Gastroesophageal sphincter (tissue), 4 donors: ENCODE measurements at regions not wholly inside any gene's neighbourhood (a gene's known extent, or its start where the extent isn't known, plus 50 kb on each side); places are given as distances from the start of the nearest gene placed in this dataset.

ENCODE experiments used
- ATAC-seq: fragments of 150-250 bp; one replicate; pipeline ENCODE4 v1.9.1; 2016; ENCODE audit warnings: mild to moderate bottlenecking, moderate library complexity
- H3K27ac ChIP-seq, 4 donors: fragments of 200-600 bp; sonication (generic) in 3 of 4; 1 replicate in 3 of 4; 2 replicates in 1 of 4; pipeline ENCODE4 v1.5.1; 2016 to 2019
- H3K27me3 ChIP-seq: fragments of 200-600 bp; sonication (generic); one replicate; pipeline ENCODE4 v1.5.1; 2019
- H3K36me3 ChIP-seq, 2 donors: fragments of 200-600 bp; sonication (generic); one replicate each; pipeline ENCODE4 v1.5.1; 2019; ENCODE audit warnings: control low read depth in 1 of 2
- H3K4me1 ChIP-seq, 3 donors: fragments of 200-600 bp; sonication (generic); 1 replicate in 2 of 3; 2 replicates in 1 of 3; pipeline ENCODE4 v1.5.1; 2016 to 2019; ENCODE audit warnings: control low read depth in 2 of 3
- H3K4me3 ChIP-seq, 2 donors: fragments of 200-600 bp; sonication (generic); one replicate each; pipeline ENCODE4 v1.5.1; 2019; ENCODE audit warnings: mild to moderate bottlenecking in 1 of 2, moderate library complexity in 1 of 2
- H3K9me3 ChIP-seq, 3 donors: fragments of 200-600 bp; sonication (generic); one replicate each; pipeline ENCODE4 v1.5.1; 2017 to 2019; ENCODE audit warnings: control low read depth in 2 of 3
- CTCF ChIP-seq, 4 experiments: fragments of 200-600 bp in 2 of 4; fragments of 450-650 bp in 2 of 4; sonication (generic) in 1 of 4; IDR thresholded peaks; one replicate each; pipeline ENCODE4 v1.5.1; 2017 to 2019; ENCODE audit warnings: antibody characterized with exemption in 4 of 4, mild to moderate bottlenecking in 2 of 4, moderate library complexity in 2 of 4
- EP300 ChIP-seq: sonication (generic); formaldehyde crosslinking; IDR thresholded peaks from one replicate; pipeline ENCODE4 v1.6.1; 2017; ENCODE audit warnings: antibody characterized with exemption, mild to moderate bottlenecking
- POLR2A ChIP-seq, 2 donors: fragments of 450-650 bp; IDR thresholded peaks; one replicate each; pipeline ENCODE4 v1.6.1; 2017; ENCODE audit warnings: antibody characterized with exemption in 2 of 2, mild to moderate bottlenecking in 2 of 2, moderate library complexity in 1 of 2
- POLR2AphosphoS5 ChIP-seq: sonication (generic); formaldehyde crosslinking; IDR thresholded peaks from one replicate; pipeline ENCODE4 v1.6.1; 2017; ENCODE audit warnings: antibody characterized with exemption
- whole genome bisulfite sequencing, 2 donors: methylation state at CpG; one replicate each; pipeline ENCODE4 v1.1.5; 2018; ENCODE audit warnings: low coverage in 1 of 2; 5-methylcytosine and 5-hydroxymethylcytosine counted together

- ATAC-seq: no peak
- Histone ChIP-seq H3K27ac (no peak overlapping the region), H3K27me3 (no peaks in the 10 kb centered on the region), H3K4me3 (no peak overlapping the region), H3K36me3 (no peaks in the 10 kb centered on the region), H3K4me1 (no peaks in the 10 kb centered on the region), H3K9me3 (peaks cover 0 to 5% (median 0%) of the 10 kb centered on the region in 3 donors)
- WGBS, 2 donors: 86 to 89% methylated on average over 1 of the region's 1 CpG
- no peak for TF ChIP-seq EP300
Measured at GRCh38 chr6:23368557-23368956, 757.5 kb upstream of the NRSN1 start.

- Histone ChIP-seq H3K4me1 (no peaks in the 10 kb centered on the region), H3K27ac (no peak overlapping the region), H3K36me3 (no peaks in the 10 kb centered on the region), H3K4me3 (no peak overlapping the region), H3K9me3 (no peaks in the 10 kb centered on the region), H3K27me3 (no peaks in the 10 kb centered on the region)
- TF ChIP-seq POLR2AphosphoS5 (no peak), CTCF (IDR thresholded peaks at IDR 0.05) (no peak), EP300 (no peak), POLR2A (IDR thresholded peaks at IDR 0.05) (no peak)
- no peak for ATAC-seq
- 78 to 88% methylated on average over 3 to 4 of the region's 4 CpGs for whole genome bisulfite sequencing, 2 donors
Measured at GRCh38 chr6:23370051-23370450, 756.0 kb upstream of the NRSN1 start.

DNA sequence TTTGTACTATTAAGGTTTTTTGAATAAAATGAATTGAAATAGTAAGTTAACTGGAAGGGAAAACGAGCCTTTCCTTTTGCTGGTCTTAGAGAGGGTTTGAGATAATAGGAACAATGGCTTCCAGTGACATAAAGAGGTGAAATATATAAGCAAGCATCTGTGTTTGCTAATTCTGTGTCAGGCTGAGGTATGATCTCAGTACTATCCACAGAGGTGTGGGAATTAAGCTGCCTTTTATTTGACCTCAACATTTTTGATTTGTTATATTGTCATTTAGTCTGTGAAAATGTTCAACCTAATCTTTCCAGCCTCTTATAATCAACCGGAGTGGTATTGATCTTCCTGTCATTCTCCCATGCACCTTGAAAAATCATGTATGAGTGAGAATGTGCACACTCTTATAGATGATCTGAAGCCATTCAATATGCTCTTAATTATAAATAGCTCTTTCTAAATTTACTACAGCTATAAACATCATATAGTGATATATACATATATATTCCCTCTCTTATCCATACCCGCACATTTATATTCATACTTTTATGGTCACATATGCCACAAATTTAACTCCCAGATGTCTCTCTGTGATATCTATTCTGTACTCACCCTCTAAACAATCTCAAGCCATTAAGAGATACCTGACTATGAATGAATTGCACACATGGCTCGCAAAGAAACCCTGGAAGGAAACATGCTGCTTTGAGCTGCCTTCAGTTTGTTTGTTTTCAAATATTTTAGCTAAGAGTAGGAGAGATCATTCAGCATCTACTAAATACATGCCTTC lies 754.7 kb upstream of the NRSN1 start:
- Histone ChIP-seq H3K4me1 (no peaks in the 10 kb centered on the region), H3K4me3 (no peak overlapping the region), H3K27me3 (no peaks in the 10 kb centered on the region), H3K36me3 (no peaks in the 10 kb centered on the region), H3K27ac (no peak overlapping the region), H3K9me3 (no peaks in the 10 kb centered on the region)
- 61 to 70% methylated on average over 3 to 4 of the region's 4 CpGs for WGBS, 2 donors
- no peak for ATAC-seq
- TF ChIP-seq EP300: no peak
- TF ChIP-seq CTCF (IDR thresholded peaks at IDR 0.05): no peak
- no peak for TF ChIP-seq POLR2AphosphoS5
- TF ChIP-seq POLR2A (IDR thresholded peaks at IDR 0.05): no peak

GRCh38 chr6:23377830-23378229 lies 748.2 kb upstream of the NRSN1 start:
- no peaks in the 10 kb centered on the region for H3K36me3 ChIP-seq
- H3K9me3 ChIP-seq: no peaks in the 10 kb centered on the region
- H3K27me3 ChIP-seq: no peaks in the 10 kb centered on the region
- H3K4me3 ChIP-seq: no peak overlapping the region
- TF ChIP-seq CTCF (IDR thresholded peaks at IDR 0.05): no peak
- no peak for TF ChIP-seq POLR2AphosphoS5
- TF ChIP-seq EP300: no peak
- no peak for TF ChIP-seq POLR2A (IDR thresholded peaks at IDR 0.05)
- H3K4me1 ChIP-seq: peaks cover 0 to 7% (median 0%) of the 10 kb centered on the region in 3 donors
- no peak overlapping the region for H3K27ac ChIP-seq
- ATAC-seq: no peak

GRCh38 chr6:23380465-23380864 lies 745.5 kb upstream of the NRSN1 start:
- no peak overlapping the region for H3K4me3 ChIP-seq
- no peaks in the 10 kb centered on the region for H3K9me3 ChIP-seq
- no peak for ATAC-seq
- H3K27me3 ChIP-seq: no peaks in the 10 kb centered on the region
- H3K4me1 ChIP-seq: peaks cover 0 to 7% (median 0%) of the 10 kb centered on the region in 3 donors
- no peaks in the 10 kb centered on the region for H3K36me3 ChIP-seq
- TF ChIP-seq POLR2A (IDR thresholded peaks at IDR 0.05) (no peak), CTCF (IDR thresholded peaks at IDR 0.05) (no peak), POLR2AphosphoS5 (no peak), EP300 (no peak)
- WGBS, 2 donors: 85 to 92% methylated on average over 3 of the region's 3 CpGs
- H3K27ac ChIP-seq: no peak overlapping the region
